COLO829 (cell line): ENCODE measurements at regions not wholly inside any gene's neighbourhood (a gene's known extent, or its start where the extent isn't known, plus 50 kb on each side); places are given as distances from the start of the nearest gene placed in this dataset.

Source experiments
- DNase-seq: peaks from one replicate; pipeline ENCODE4 v3.0.0; 2012; ENCODE audit warnings: low spot score

- DNase-seq: no peak
Measured at GRCh38 chr3:177569193-177569592, 371.9 kb upstream of the TBL1XR1 start.

- DNase-seq: no peak
Measured at GRCh38 chr3:177569875-177570657, 372.8 kb upstream of the TBL1XR1 start.

- no peak for DNase-seq
Measured at GRCh38 chr3:177571271-177571943, 374.1 kb upstream of the TBL1XR1 start.

GRCh38 chr3:177571944-177572315 lies 374.6 kb upstream of the TBL1XR1 start:
- no peak for DNase-seq

GRCh38 chr3:177574222-177574856 lies 377.1 kb upstream of the TBL1XR1 start:
- DNase-seq: no peak

GRCh38 chr3:177576746-177577145 lies 379.5 kb upstream of the TBL1XR1 start:
- no peak for DNase-seq

GRCh38 chr3:177578488-177578887 lies 381.2 kb upstream of the TBL1XR1 start:
- no peak for DNase-seq

GRCh38 chr3:177579419-177579818 lies 382.1 kb upstream of the TBL1XR1 start:
- DNase-seq: no peak

- DNase-seq: no peak
Measured at GRCh38 chr3:177580437-177580836, 383.2 kb upstream of the TBL1XR1 start.

GRCh38 chr3:177585271-177585670 lies 388.0 kb upstream of the TBL1XR1 start:
- no peak for DNase-seq

GRCh38 chr3:177589041-177589650 lies 391.9 kb upstream of the TBL1XR1 start:
- DNase-seq: no peak

GRCh38 chr3:177589911-177590381 lies 392.7 kb upstream of the TBL1XR1 start:
- no peak for DNase-seq

- DNase-seq: no peak
Measured at GRCh38 chr3:177590826-177591225, 393.5 kb upstream of the TBL1XR1 start.

GRCh38 chr3:177591379-177591778 lies 394.1 kb upstream of the TBL1XR1 start:
- DNase-seq: no peak

GRCh38 chr3:177594096-177594495 lies 396.8 kb upstream of the TBL1XR1 start:
- no peak for DNase-seq

GRCh38 chr3:177595530-177596188 lies 398.4 kb upstream of the TBL1XR1 start:
- no peak for DNase-seq

- no peak for DNase-seq
Measured at GRCh38 chr3:177596248-177596815, 399.1 kb upstream of the TBL1XR1 start.

GRCh38 chr3:177596816-177597271 lies 399.6 kb upstream of the TBL1XR1 start:
- DNase-seq: no peak

- peak; percentile 85 for DNase-seq
Measured at GRCh38 chr3:177597311-177598096, 400.2 kb upstream of the TBL1XR1 start.

- DNase-seq: no peak
Measured at GRCh38 chr3:177598097-177598833, 401.0 kb upstream of the TBL1XR1 start.
